K562 (cell line): ENCODE measurements at regions not wholly inside any gene's neighbourhood (a gene's known extent, or its start where the extent isn't known, plus 50 kb on each side); places are given as distances from the start of the nearest gene placed in this dataset.

ENCODE experiments used
- ATAC-seq: fragments of 200-7000 bp; cut with Tn5 transposase; 3 replicates; pipeline ENCODE4 v1.9.1; 2020; ENCODE audit warnings: moderate library complexity
- BruUV-seq: library from RNA; stranded (reverse); fragments of 400-500 nt; replicated peaks from 2 replicates; lab custom pipeline; 2021; lab: Mats Ljungman, UMichigan
- CTCF ChIA-PET: fragments of 300-600 bp; formaldehyde crosslinking; extraction: SDS; loops from one replicate; lab custom pipeline; 2021; ENCODE audit warnings: low intra/inter-chr PET ratio; lab: Yijun Ruan, JAX
- POLR2A ChIA-PET: fragments of 300-600, 350-650 bp; sonication (Branson Sonifier 250); formaldehyde crosslinking; extraction: SDS; loops from one replicate; lab custom pipeline; 2021; ENCODE audit warnings: antibody characterized with exemption, inconsistent platforms; lab: Yijun Ruan, JAX
- DNase-seq, 4 experiments: peaks; one replicate each; pipeline versions ENCODE4 v3.0.0 to v3.0.0-alpha.2; 2011 to 2018; ENCODE audit warnings: low spot score in 3 of 4, mixed read lengths in 3 of 4; ENCODE audit errors: extremely low read depth in 1 of 4
- FAIRE-seq: peaks from 2 replicates; lab custom pipeline; 2011; peaks lifted over from hg19 to GRCh38; lab: Jason Lieb, UNC
- H2AFZ ChIP-seq: 2 replicates; pipeline ENCODE4 v1.6.0; 2011; ENCODE audit warnings: low read depth, low read length, control low read depth, inconsistent platforms
- H3K27ac ChIP-seq: fragments of 200-600 bp; 3 replicates; pipeline ENCODE4 v1.8.0; 2011; ENCODE audit warnings: low read depth, mild to moderate bottlenecking, control low read depth, inconsistent platforms, low read length, moderate library complexity, mixed read lengths; ENCODE audit errors: extremely low read depth
- H3K27me3 ChIP-seq, 2 experiments: fragments of 300-600 bp in 1 of 2; 2 replicates in 1 of 2; 3 replicates in 1 of 2; pipeline versions ENCODE4 v1.6.0 to v1.8.0; 2011; ENCODE audit warnings: inconsistent platforms in 2 of 2, low read length in 2 of 2, mild to moderate bottlenecking in 1 of 2, mixed read lengths in 1 of 2, moderate library complexity in 1 of 2; ENCODE audit not compliant: control insufficient read depth in 2 of 2, insufficient read depth in 2 of 2
- H3K36me3 ChIP-seq: fragments of 300-600 bp; 3 replicates; pipeline ENCODE4 v1.8.0; 2011; ENCODE audit warnings: mild to moderate bottlenecking, low read length, inconsistent platforms; ENCODE audit not compliant: control insufficient read depth, insufficient read depth
- H3K4me1 ChIP-seq, 2 experiments: fragments of 200-600 bp in 1 of 2; replicated peaks in 1 of 2; 2 replicates in 1 of 2; 3 replicates in 1 of 2; pipeline versions ENCODE4 v1.5.1 to v1.8.0; 2011; ENCODE audit warnings: inconsistent platforms in 2 of 2, low read length in 2 of 2, mild to moderate bottlenecking in 1 of 2, mixed read lengths in 1 of 2, moderate library complexity in 1 of 2; ENCODE audit not compliant: control insufficient read depth in 2 of 2, insufficient read depth in 2 of 2
- H3K4me2 ChIP-seq: 2 replicates; pipeline ENCODE4 v1.6.1; 2011; ENCODE audit warnings: low read length, control low read depth, inconsistent platforms, mixed read lengths; ENCODE audit not compliant: insufficient read depth
- H3K4me3 ChIP-seq: fragments of 200-600 bp; sonication (generic), shearing (Covaris generic); 2 replicates; pipeline ENCODE4 v1.5.1; 2016; ENCODE audit warnings: control low read depth, inconsistent platforms
- H3K79me2 ChIP-seq: fragments of 200-600 bp; 3 replicates; pipeline ENCODE4 v1.8.0; 2011; ENCODE audit warnings: low read length, inconsistent platforms; ENCODE audit not compliant: control insufficient read depth, insufficient read depth
- H3K9ac ChIP-seq, 2 experiments: 2 replicates each; pipeline versions ENCODE4 v1.6.0 to v1.6.1; 2011; ENCODE audit warnings: low read depth in 2 of 2, low read length in 2 of 2, control low read depth in 1 of 2, inconsistent platforms in 1 of 2, mild to moderate bottlenecking in 1 of 2, mixed read lengths in 1 of 2; ENCODE audit not compliant: insufficient read depth in 1 of 2
- H3K9me1 ChIP-seq: one replicate; pipeline ENCODE4 v1.6.0; 2011; ENCODE audit warnings: inconsistent platforms, mild to moderate bottlenecking, low read length, moderate library complexity; ENCODE audit not compliant: control insufficient read depth, insufficient read depth
- H3K9me3 ChIP-seq: replicated peaks from 2 replicates; pipeline ENCODE4 v1.5.1; 2011; ENCODE audit warnings: low read depth, low read length, inconsistent platforms; ENCODE audit not compliant: control insufficient read depth, insufficient read depth
- H4K20me1 ChIP-seq: replicated peaks from 2 replicates; pipeline ENCODE4 v1.6.1; 2011; ENCODE audit warnings: low read length, inconsistent platforms, mixed read lengths; ENCODE audit not compliant: control insufficient read depth, insufficient read depth
- CTCF ChIP-seq, 3 experiments: IDR thresholded peaks in 2 of 3; conservative IDR thresholded peaks in 1 of 3; 2 replicates each; pipeline ENCODE4 v1.5.1; 2011 to 2012; ENCODE audit warnings: low read length in 3 of 3, mild to moderate bottlenecking in 3 of 3, control low read depth in 2 of 3, improper control_type of control experiment in 1 of 3, inconsistent platforms in 1 of 3, low read depth in 1 of 3, mixed read lengths in 1 of 3, moderate library complexity in 1 of 3; ENCODE audit not compliant: insufficient read depth in 2 of 3
- DMBX1 ChIP-seq: fragments of 250-450 bp; sonication (Bioruptor Pico); IDR thresholded peaks from 2 replicates; pipeline ENCODE4 v1.8.0; 2022; ENCODE audit warnings: inconsistent platforms, mild to moderate bottlenecking, moderate library complexity, borderline replicate concordance
- EZH2 ChIP-seq: IDR thresholded peaks from 2 replicates; pipeline ENCODE4 v1.6.1; 2012; ENCODE audit warnings: low read depth, mild to moderate bottlenecking, inconsistent platforms, low read length, borderline replicate concordance
- HDAC1 ChIP-seq, 2 experiments: fragments of 450-650 bp; IDR thresholded peaks; 2 replicates each; pipeline ENCODE4 v1.6.1; 2016 to 2017; ENCODE audit warnings: inconsistent platforms in 1 of 2, mild to moderate bottlenecking in 1 of 2, moderate library complexity in 1 of 2
- HDAC8 ChIP-seq: fragments of 450-650 bp; IDR thresholded peaks from 2 replicates; pipeline ENCODE4 v1.6.1; 2016; ENCODE audit warnings: mild to moderate bottlenecking, missing genetic modification characterization, moderate library complexity, missing compliant biosample characterization
- PHF20 ChIP-seq: fragments of 450-650 bp; IDR thresholded peaks from 2 replicates; pipeline ENCODE4 v1.6.1; 2018; ENCODE audit not compliant: partially characterized antibody
- SMAD3 ChIP-seq: fragments of 450-650 bp; formaldehyde crosslinking; conservative IDR thresholded peaks from 2 replicates; pipeline ENCODE4 v1.4.0; 2020; ENCODE audit warnings: mild to moderate bottlenecking
- ZNF143 ChIP-seq: sonication (generic); formaldehyde crosslinking; IDR thresholded peaks from 2 replicates; pipeline ENCODE4 v1.9.0; 2022; ENCODE audit warnings: mild to moderate bottlenecking, missing genetic modification reagents
- ZNF561 ChIP-seq: fragments of 450-650 bp; formaldehyde crosslinking; conservative IDR thresholded peaks from 2 replicates; pipeline ENCODE4 v1.4.0; 2020; ENCODE audit warnings: mild to moderate bottlenecking, moderate library complexity
- WGBS: fragments of 100-300 bp; shearing (Covaris generic); methylation state at CpG from one replicate; pipeline ENCODE4 v1.1.6; 2016; ENCODE audit warnings: low coverage, mixed read lengths; ENCODE audit not compliant: insufficient coverage; ENCODE audit errors: missing lambda C conversion rate; 5-methylcytosine and 5-hydroxymethylcytosine counted together
- in situ Hi-C: fragments of 300-500 bp; cut with MboI; formaldehyde crosslinking; loops from 4 replicates; pipeline ENCODE4 v1.15.0; 2018; ENCODE audit warnings: inconsistent platforms, mixed read lengths
- intact Hi-C: fragments of 100-400 bp; cut with micrococcal nuclease; formaldehyde crosslinking; loops from 2 replicates; pipeline ENCODE4 v1.14.2; 2022
- TF ChIP-seq, protein P1 (sequence below): fragments of 250-450 bp; sonication (Bioruptor Pico); IDR thresholded peaks from 2 replicates; pipeline ENCODE4 v1.8.0; 2022; ENCODE audit warnings: inconsistent platforms

DNA sequence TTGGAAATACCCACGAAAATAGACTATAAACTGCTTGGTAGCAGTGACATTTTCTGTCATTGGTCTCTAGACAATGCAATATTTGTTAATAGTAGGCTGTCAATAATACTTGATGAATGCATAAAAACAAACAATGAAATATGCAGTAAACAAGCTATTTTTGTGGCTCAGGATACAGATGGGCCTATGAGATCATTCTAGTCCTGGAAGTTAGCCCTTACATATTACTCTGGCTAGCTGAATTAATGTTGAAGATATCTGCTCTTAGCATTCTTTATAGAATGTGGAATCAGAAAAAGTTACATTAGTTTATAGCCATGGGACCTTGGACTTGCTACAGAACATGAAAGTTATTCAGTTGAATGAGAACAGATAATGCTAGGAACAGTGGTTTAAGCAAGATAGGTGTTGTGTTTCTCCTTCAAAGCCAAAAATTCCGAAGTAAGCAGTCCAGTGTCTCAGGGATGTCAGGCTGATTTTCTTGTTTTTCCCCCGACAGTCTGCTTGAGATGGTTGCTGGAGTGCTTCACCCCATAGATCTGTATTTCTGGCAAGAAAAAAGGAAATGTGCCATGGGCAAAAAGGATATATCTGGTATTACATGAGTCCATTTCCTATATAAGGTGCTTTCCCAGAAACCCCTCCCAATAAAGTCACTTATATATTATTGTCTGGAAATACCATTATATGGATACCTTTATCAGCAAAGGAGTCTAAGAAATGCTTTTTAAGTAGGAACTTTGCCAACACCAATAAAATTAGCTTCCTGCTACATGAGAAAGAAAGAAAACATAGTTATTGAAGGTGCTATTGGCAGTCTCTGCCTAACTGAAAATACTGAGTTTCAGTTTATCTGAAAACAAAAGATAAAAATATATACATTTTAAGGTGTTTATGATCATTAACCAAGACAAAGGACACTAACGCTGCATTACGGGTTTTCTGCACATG is 619.4 kb upstream of the ATP2B1 start:
- H2AFZ ChIP-seq, result no peak overlapping the region
- ATAC-seq (no peak), FAIRE-seq (no peak), DNase-seq (no peak)
- no peaks in the 10 kb centered on the region for H3K79me2 ChIP-seq
- ChIA-PET CTCF (no interaction called here), POLR2A (no interaction called here)
- in situ Hi-C loops (no loop called here), intact Hi-C loops (no loop called here)
- no peaks in the 10 kb centered on the region for H3K4me1 ChIP-seq
- no TSS peak for BruUV-seq
- H3K36me3 ChIP-seq, result no peaks in the 10 kb centered on the region
- no peak overlapping the region for H3K27ac ChIP-seq
- H3K4me3 ChIP-seq, result no peak overlapping the region
- no peak overlapping the region for H3K9ac ChIP-seq
- H3K27me3 ChIP-seq, result no peaks in the 10 kb centered on the region
- H4K20me1 ChIP-seq, result no peaks in the 10 kb centered on the region
- WGBS, result 0% methylated on average over 5 of the region's 5 CpGs
- no peak overlapping the region for H3K4me2 ChIP-seq
- no peaks in the 10 kb centered on the region for H3K9me3 ChIP-seq
- TF ChIP-seq EZH2 (no peak), SMAD3 (no peak)
- H3K9me1 ChIP-seq, result no peaks in the 10 kb centered on the region

DNA sequence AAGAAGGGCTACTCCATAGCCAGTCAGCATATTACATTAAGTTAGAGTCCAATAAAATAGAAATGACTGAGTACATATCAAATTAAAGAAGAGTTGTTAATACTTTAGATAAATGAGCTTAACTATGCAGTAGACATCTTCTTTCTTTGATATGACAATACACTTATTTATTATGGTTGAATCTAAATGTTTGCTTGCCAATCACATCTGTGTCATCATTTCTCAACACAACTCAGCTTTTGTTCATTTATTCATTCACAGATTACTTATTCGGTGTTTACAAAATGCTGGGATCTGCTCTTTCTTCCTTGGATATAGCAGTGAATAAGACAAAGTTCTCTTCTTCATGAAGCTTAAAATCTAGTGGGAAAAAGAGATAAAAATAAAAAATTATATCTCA is 614.6 kb upstream of the ATP2B1 start:
- FAIRE-seq, result no peak
- no peak for ATAC-seq
- no peak overlapping the region for H3K4me2 ChIP-seq
- BruUV-seq, result no TSS peak
- DNase-seq, result no peak
- H2AFZ ChIP-seq, result no peak overlapping the region
- no peak overlapping the region for H3K4me3 ChIP-seq
- ChIA-PET POLR2A (no interaction called here), CTCF (no interaction called here)
- H3K27ac ChIP-seq, result no peak overlapping the region
- H4K20me1 ChIP-seq, result no peaks in the 10 kb centered on the region
- in situ Hi-C loops (no loop called here), intact Hi-C loops (no loop called here)
- no peaks in the 10 kb centered on the region for H3K27me3 ChIP-seq
- no peaks in the 10 kb centered on the region for H3K9me3 ChIP-seq
- H3K9me1 ChIP-seq, result no peaks in the 10 kb centered on the region
- H3K4me1 ChIP-seq, result no peaks in the 10 kb centered on the region
- TF ChIP-seq CTCF (IDR thresholded peaks at IDR 0.05 in 2 of 3, conservative IDR thresholded peaks at IDR 0.05 in 1 of 3; ENCODE audit: insufficient read depth in 2 of 3, low read depth in 1 of 3, low read length in 3 of 3) (no peak), HDAC8 (tag) (no peak), ZNF561 (CRISPR knock-in tag) (no peak), HDAC1 (IDR thresholded peaks at IDR 0.05) (no peak), ZNF143 (CRISPR knock-in tag) (no peak), DMBX1 (CRISPR knock-in tag) (no peak), PHF20 (no peak)
- TF ChIP-seq, protein P1, sequence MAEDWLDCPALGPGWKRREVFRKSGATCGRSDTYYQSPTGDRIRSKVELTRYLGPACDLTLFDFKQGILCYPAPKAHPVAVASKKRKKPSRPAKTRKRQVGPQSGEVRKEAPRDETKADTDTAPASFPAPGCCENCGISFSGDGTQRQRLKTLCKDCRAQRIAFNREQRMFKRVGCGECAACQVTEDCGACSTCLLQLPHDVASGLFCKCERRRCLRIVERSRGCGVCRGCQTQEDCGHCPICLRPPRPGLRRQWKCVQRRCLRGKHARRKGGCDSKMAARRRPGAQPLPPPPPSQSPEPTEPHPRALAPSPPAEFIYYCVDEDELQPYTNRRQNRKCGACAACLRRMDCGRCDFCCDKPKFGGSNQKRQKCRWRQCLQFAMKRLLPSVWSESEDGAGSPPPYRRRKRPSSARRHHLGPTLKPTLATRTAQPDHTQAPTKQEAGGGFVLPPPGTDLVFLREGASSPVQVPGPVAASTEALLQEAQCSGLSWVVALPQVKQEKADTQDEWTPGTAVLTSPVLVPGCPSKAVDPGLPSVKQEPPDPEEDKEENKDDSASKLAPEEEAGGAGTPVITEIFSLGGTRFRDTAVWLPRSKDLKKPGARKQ (CRISPR knock-in tag), result no peak
- H3K36me3 ChIP-seq, result no peaks in the 10 kb centered on the region
- WGBS, result 0% methylated on average over 1 of the region's 1 CpG
- no peak overlapping the region for H3K9ac ChIP-seq
- no peaks in the 10 kb centered on the region for H3K79me2 ChIP-seq
